ENCODE measurements at regions not wholly inside any gene's neighbourhood (a gene's known extent, or its start where the extent isn't known, plus 50 kb on each side); places are given as distances from the start of the nearest gene placed in this dataset.

- H2AFZ ChIP-seq (ENCODE audit: low read length): no peak overlapping the region
- H3K36me3 ChIP-seq (ENCODE audit: control insufficient read depth, insufficient read depth, low read length): no peaks in the 10 kb centered on the region
- H3K27me3 ChIP-seq (ENCODE audit: control insufficient read depth, insufficient read depth, low read length): peaks cover 3% of the 10 kb centered on the region
- H3K4me2 ChIP-seq (ENCODE audit: extremely low read depth, insufficient read depth, low read length): no peak overlapping the region
- no peak for TF ChIP-seq CTCF (conservative IDR thresholded peaks at IDR 0.05 in 1 of 2, IDR thresholded peaks at IDR 0.05 in 1 of 2; ENCODE audit: low read depth in 1 of 2, low read length in 2 of 2)
- TF ChIP-seq EZH2 (IDR thresholded peaks at IDR 0.05; ENCODE audit: low read length, missing control alignments): no peak
- H3K27ac ChIP-seq (ENCODE audit: insufficient read depth, low read length): no peak overlapping the region
- no peak overlapping the region for H3K4me3 ChIP-seq (replicated peaks in 1 of 4; ENCODE audit: control extremely low read depth in 1 of 4, insufficient read depth in 1 of 4, low read depth in 3 of 4, low read length in 4 of 4)
- no peaks in the 10 kb centered on the region for H4K20me1 ChIP-seq (ENCODE audit: control insufficient read depth, extremely low read depth, insufficient read depth, low read length)
- H3K79me2 ChIP-seq (ENCODE audit: control insufficient read depth, insufficient read depth, low read length): no peaks in the 10 kb centered on the region
- no peaks in the 10 kb centered on the region for H3K9me3 ChIP-seq (ENCODE audit: control insufficient read depth, insufficient read depth, low read depth, low read length)
- H3K4me1 ChIP-seq (ENCODE audit: control insufficient read depth, extremely low read depth, insufficient read depth, low read length): no peaks in the 10 kb centered on the region
- H3K9ac ChIP-seq (ENCODE audit: insufficient read depth, low read length): no peak overlapping the region
- no peak for DNase-seq (ENCODE audit: low read depth in 2 of 2)
Measured at GRCh38 chr2:47654790-47655562, 84.2 kb upstream of the KCNK12 start.

GRCh38 chr2:47653902-47654789, 83.4 kb upstream of the KCNK12 start:
- H3K79me2 ChIP-seq (ENCODE audit: control insufficient read depth, insufficient read depth, low read length): no peaks in the 10 kb centered on the region
- DNase-seq (ENCODE audit: low read depth in 2 of 2): peak; percentile 11 to 25
- H3K4me1 ChIP-seq (ENCODE audit: control insufficient read depth, extremely low read depth, insufficient read depth, low read length): no peaks in the 10 kb centered on the region
- no peak overlapping the region for H3K9ac ChIP-seq (ENCODE audit: insufficient read depth, low read length)
- H3K36me3 ChIP-seq (ENCODE audit: control insufficient read depth, insufficient read depth, low read length): no peaks in the 10 kb centered on the region
- peaks cover 3% of the 10 kb centered on the region for H3K27me3 ChIP-seq (ENCODE audit: control insufficient read depth, insufficient read depth, low read length)
- H3K4me2 ChIP-seq (ENCODE audit: extremely low read depth, insufficient read depth, low read length): no peak overlapping the region
- H3K27ac ChIP-seq (ENCODE audit: insufficient read depth, low read length): no peak overlapping the region
- TF ChIP-seq CTCF (conservative IDR thresholded peaks at IDR 0.05 in 1 of 2, IDR thresholded peaks at IDR 0.05 in 1 of 2; ENCODE audit: low read depth in 1 of 2, low read length in 2 of 2) (peak; percentile 12 to 41), EZH2 (IDR thresholded peaks at IDR 0.05; ENCODE audit: low read length, missing control alignments) (no peak)
- H4K20me1 ChIP-seq (ENCODE audit: control insufficient read depth, extremely low read depth, insufficient read depth, low read length): no peaks in the 10 kb centered on the region
- H3K9me3 ChIP-seq (ENCODE audit: control insufficient read depth, insufficient read depth, low read depth, low read length): no peaks in the 10 kb centered on the region
- H3K4me3 ChIP-seq (replicated peaks in 1 of 4; ENCODE audit: control extremely low read depth in 1 of 4, insufficient read depth in 1 of 4, low read depth in 3 of 4, low read length in 4 of 4): no peak overlapping the region
- H2AFZ ChIP-seq (ENCODE audit: low read length): no peak overlapping the region

- H3K27ac ChIP-seq (ENCODE audit: insufficient read depth, low read length): no peak overlapping the region
- no peak overlapping the region for H3K4me3 ChIP-seq (replicated peaks in 1 of 4; ENCODE audit: control extremely low read depth in 1 of 4, insufficient read depth in 1 of 4, low read depth in 3 of 4, low read length in 4 of 4)
- H3K9ac ChIP-seq (ENCODE audit: insufficient read depth, low read length): no peak overlapping the region
- no peak overlapping the region for H2AFZ ChIP-seq (ENCODE audit: low read length)
- H3K36me3 ChIP-seq (ENCODE audit: control insufficient read depth, insufficient read depth, low read length): no peaks in the 10 kb centered on the region
- no peaks in the 10 kb centered on the region for H3K79me2 ChIP-seq (ENCODE audit: control insufficient read depth, insufficient read depth, low read length)
- no peaks in the 10 kb centered on the region for H4K20me1 ChIP-seq (ENCODE audit: control insufficient read depth, extremely low read depth, insufficient read depth, low read length)
- DNase-seq (ENCODE audit: low read depth in 2 of 2): no peak
- no peak overlapping the region for H3K4me2 ChIP-seq (ENCODE audit: extremely low read depth, insufficient read depth, low read length)
- TF ChIP-seq EZH2 (IDR thresholded peaks at IDR 0.05; ENCODE audit: low read length, missing control alignments) (no peak), CTCF (conservative IDR thresholded peaks at IDR 0.05 in 1 of 2, IDR thresholded peaks at IDR 0.05 in 1 of 2; ENCODE audit: low read depth in 1 of 2, low read length in 2 of 2) (no peak)
- no peaks in the 10 kb centered on the region for H3K4me1 ChIP-seq (ENCODE audit: control insufficient read depth, extremely low read depth, insufficient read depth, low read length)
- peaks cover 4% of the 10 kb centered on the region for H3K27me3 ChIP-seq (ENCODE audit: control insufficient read depth, insufficient read depth, low read length)
- H3K9me3 ChIP-seq (ENCODE audit: control insufficient read depth, insufficient read depth, low read depth, low read length): no peaks in the 10 kb centered on the region
Measured at GRCh38 chr2:47653036-47653435, 82.3 kb upstream of the KCNK12 start.

Data from fibroblast of lung (primary cell).